Activated CD8-positive, alpha-beta memory T cell treated with anti-CD3 and anti-CD28 coated beads, Interleukin-2, amount 10 ng/mL, durations not matched to agents 7 days and 5 days (primary cell): ENCODE measurements at regions not wholly inside any gene's neighbourhood (a gene's known extent, or its start where the extent isn't known, plus 50 kb on each side); places are given as distances from the start of the nearest gene placed in this dataset.
"Not testable (repeated sequence)": the region's sequence is repeated elsewhere in the genome, so short reads cannot be mapped to it uniquely, and the experiment has no call there.

Experiments used
- ATAC-seq: fragments of 150-1000 bp; cut with Tn5 transposase; one replicate; pipeline ENCODE4 v1.10.0; 2021; ENCODE audit warnings: moderate library complexity
- CTCF ChIA-PET: fragments of 350-600 bp; sonication (Branson Sonifier 250); formaldehyde crosslinking; loops from one replicate; lab custom pipeline; 2021; ENCODE audit warnings: antibody characterized with exemption; lab: Charles Lee
- DNase-seq: peaks from one replicate; pipeline ENCODE4 v3.0.0-alpha.2; 2020
- H3K27ac Mint-ChIP-seq: one replicate; pipeline ENCODE4 v1.8.0; 2021; ENCODE audit warnings: mild to moderate bottlenecking, mixed read lengths
- H3K27me3 Mint-ChIP-seq: one replicate; pipeline ENCODE4 v1.8.0; 2021; ENCODE audit warnings: mixed read lengths
- H3K36me3 Mint-ChIP-seq: one replicate; pipeline ENCODE4 v1.8.0; 2021; ENCODE audit warnings: mild to moderate bottlenecking, mixed read lengths
- H3K4me1 Mint-ChIP-seq: one replicate; pipeline ENCODE4 v1.8.0; 2021; ENCODE audit warnings: mixed read lengths
- H3K4me3 Mint-ChIP-seq: one replicate; pipeline ENCODE4 v1.8.0; 2021; ENCODE audit warnings: mild to moderate bottlenecking, moderate library complexity, mixed read lengths
- H3K9me3 Mint-ChIP-seq: one replicate; pipeline ENCODE4 v1.8.0; 2022; ENCODE audit warnings: low read depth, mixed read lengths

GRCh38 chr2:207338220-207338607 lies 172.5 kb upstream of the KLF7 start:
- CTCF ChIA-PET: interaction anchor here (0.6 to 1.2 kb wide), 4 partner anchors 9 to 287 kb away, joined by 3 to 5 read pairs (median 3); partner anchors contain the start of gene METTL21A
- Mint-ChIP-seq H3K36me3 (no peaks in the 10 kb centered on the region), H3K4me1 (peaks cover 45% of the 10 kb centered on the region), H3K4me3 (no peak overlapping the region), H3K9me3 (no peaks in the 10 kb centered on the region), H3K27me3 (no peaks in the 10 kb centered on the region), H3K27ac (peak overlapping the region; percentile 85)
- ATAC-seq (no peak), DNase-seq (no peak)

GRCh38 chr2:207338610-207339009 lies 172.9 kb upstream of the KLF7 start:
- CTCF ChIA-PET: interaction anchor here (0.6 to 1.2 kb wide), 3 partner anchors 9 to 95 kb away, joined by 3 to 5 read pairs (median 3); no protein-coding TSS in a partner anchor
- ATAC-seq (no peak), DNase-seq (no peak)
- Mint-ChIP-seq H3K27me3 (no peaks in the 10 kb centered on the region), H3K4me1 (peaks cover 41% of the 10 kb centered on the region), H3K36me3 (no peaks in the 10 kb centered on the region), H3K4me3 (no peak overlapping the region), H3K27ac (no peak overlapping the region), H3K9me3 (no peaks in the 10 kb centered on the region)

- CTCF ChIA-PET: no interaction called here
These were observed 175.5 kb upstream of the KLF7 start for GRCh38 chr2:207341112-207341750.

DNA sequence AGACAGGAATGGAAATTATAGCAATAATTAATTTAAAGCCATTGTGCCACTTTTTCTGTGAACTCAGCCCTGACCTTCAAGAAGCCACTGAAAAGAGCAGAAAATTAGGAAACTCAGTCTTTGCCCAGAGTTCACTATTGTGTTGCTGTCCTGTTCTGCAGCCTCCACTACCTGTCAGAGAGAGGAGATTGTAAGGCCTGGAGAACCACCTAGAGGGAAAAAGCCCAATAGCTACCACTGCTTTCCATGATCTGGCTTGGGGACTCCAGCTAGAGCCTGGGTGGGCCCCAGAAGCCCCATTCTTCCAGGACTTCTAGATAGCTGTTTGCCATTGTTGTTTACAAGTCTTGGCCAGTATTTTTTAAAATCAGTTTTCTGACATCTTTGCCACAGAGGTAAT lies 176.1 kb upstream of the KLF7 start:
- Mint-ChIP-seq H3K27ac (no peak overlapping the region), H3K9me3 (peaks cover 3% of the 10 kb centered on the region), H3K4me3 (no peak overlapping the region), H3K36me3 (peaks cover 4% of the 10 kb centered on the region), H3K27me3 (no peaks in the 10 kb centered on the region), H3K4me1 (peaks cover 14% of the 10 kb centered on the region)
- ATAC-seq (no peak), DNase-seq (no peak)
- CTCF ChIA-PET: no interaction called here

More at GRCh38 chr2:207341112-207341750, 175.5 kb upstream of the KLF7 start:
- H3K4me1 Mint-ChIP-seq: peaks cover 19% of the 10 kb centered on the region
- no peak overlapping the region for H3K4me3 Mint-ChIP-seq
- H3K36me3 Mint-ChIP-seq: peaks cover 4% of the 10 kb centered on the region
- no peaks in the 10 kb centered on the region for H3K27me3 Mint-ChIP-seq
- DNase-seq: no peak
- peaks cover 3% of the 10 kb centered on the region for H3K9me3 Mint-ChIP-seq
- no peak overlapping the region for H3K27ac Mint-ChIP-seq
- no peak for ATAC-seq

DNA sequence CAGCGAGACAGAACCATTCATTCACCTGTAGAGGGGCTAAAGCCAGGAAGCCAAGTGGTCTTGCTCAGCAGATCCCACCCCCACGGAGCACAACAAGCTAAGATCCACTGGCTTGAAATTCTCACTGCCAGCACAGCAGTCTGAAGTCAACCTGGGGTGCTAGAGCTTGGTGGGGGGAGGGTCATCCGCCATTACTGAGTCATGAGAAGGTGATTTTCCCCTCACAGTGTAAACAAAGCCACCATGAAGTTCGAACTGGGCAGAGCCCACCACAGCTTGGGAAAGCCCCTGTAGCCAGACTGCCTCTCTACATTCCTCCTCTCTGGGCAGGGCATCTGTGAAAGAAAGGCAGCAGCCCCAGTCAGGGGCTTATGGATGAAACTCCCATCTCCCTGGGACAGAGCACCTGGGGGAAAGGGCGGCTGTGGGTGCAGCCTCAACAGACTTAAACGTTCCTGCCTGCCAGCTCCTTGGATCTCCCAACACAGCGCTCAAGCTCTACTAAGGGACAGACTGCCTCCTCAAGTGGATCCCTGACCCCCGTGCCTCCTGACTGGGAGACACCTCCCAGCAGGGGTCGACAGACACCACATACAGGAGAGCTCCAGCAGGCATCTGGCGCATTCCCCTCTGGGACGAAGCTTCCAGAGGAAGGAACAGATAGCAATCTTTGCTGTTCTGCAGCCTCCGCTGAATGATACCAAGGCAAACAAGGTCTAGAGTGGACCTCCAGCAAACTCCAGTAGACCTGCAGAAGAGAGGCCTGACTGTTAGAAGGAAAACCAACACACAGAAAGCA lies 179.0 kb upstream of the KLF7 start:
- CTCF ChIA-PET, DNase-seq, H3K4me3 Mint-ChIP-seq, H3K4me1 Mint-ChIP-seq, ATAC-seq, H3K36me3 Mint-ChIP-seq, H3K9me3 Mint-ChIP-seq, H3K27ac Mint-ChIP-seq: not testable (repeated sequence)
- peaks cover 12% of the 10 kb centered on the region for H3K27me3 Mint-ChIP-seq

GRCh38 chr2:207351171-207351570 lies 178.6 kb upstream of the CREB1 start:
- ATAC-seq (no peak), DNase-seq (no peak)
- Mint-ChIP-seq H3K9me3 (peaks cover 6% of the 10 kb centered on the region), H3K27me3 (peaks cover 12% of the 10 kb centered on the region), H3K27ac (no peak overlapping the region), H3K36me3 (peaks cover 4% of the 10 kb centered on the region), H3K4me3 (no peak overlapping the region), H3K4me1 (peaks cover 5% of the 10 kb centered on the region)
- CTCF ChIA-PET: no interaction called here

- Mint-ChIP-seq H3K4me3 (no peak overlapping the region), H3K4me1 (peaks cover 5% of the 10 kb centered on the region), H3K27ac (no peak overlapping the region), H3K36me3 (no peaks in the 10 kb centered on the region), H3K9me3 (no peaks in the 10 kb centered on the region), H3K27me3 (peaks cover 4% of the 10 kb centered on the region)
- CTCF ChIA-PET: no interaction called here
- ATAC-seq (peak; percentile 33), DNase-seq (no peak)
These were observed 176.6 kb upstream of the CREB1 start for GRCh38 chr2:207352978-207353671.

DNA sequence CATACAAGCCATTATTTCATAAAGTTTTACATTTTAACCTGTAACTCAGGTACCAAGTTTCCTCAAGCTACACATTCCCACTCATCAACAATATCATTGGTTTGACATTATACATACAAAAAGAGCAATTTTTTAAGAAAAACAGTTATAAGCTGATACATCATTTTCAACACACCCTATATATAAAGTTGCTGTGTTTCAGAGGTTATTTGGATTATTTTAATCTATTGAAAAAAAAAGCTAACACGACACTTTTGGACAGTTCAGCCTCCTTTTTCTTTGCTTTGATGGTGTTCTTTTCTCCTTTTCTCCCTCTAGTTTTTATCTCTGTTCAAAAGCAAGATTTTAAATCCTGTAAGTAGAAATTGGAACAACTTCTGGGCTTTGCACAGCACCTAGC lies 175.9 kb upstream of the CREB1 start:
- H3K27me3 Mint-ChIP-seq: peaks cover 3% of the 10 kb centered on the region
- no peaks in the 10 kb centered on the region for H3K9me3 Mint-ChIP-seq
- H3K4me3 Mint-ChIP-seq: no peak overlapping the region
- H3K4me1 Mint-ChIP-seq: peaks cover 5% of the 10 kb centered on the region
- no peak overlapping the region for H3K27ac Mint-ChIP-seq
- no peaks in the 10 kb centered on the region for H3K36me3 Mint-ChIP-seq
- ATAC-seq (no peak), DNase-seq (no peak)
- CTCF ChIA-PET: no interaction called here

DNA sequence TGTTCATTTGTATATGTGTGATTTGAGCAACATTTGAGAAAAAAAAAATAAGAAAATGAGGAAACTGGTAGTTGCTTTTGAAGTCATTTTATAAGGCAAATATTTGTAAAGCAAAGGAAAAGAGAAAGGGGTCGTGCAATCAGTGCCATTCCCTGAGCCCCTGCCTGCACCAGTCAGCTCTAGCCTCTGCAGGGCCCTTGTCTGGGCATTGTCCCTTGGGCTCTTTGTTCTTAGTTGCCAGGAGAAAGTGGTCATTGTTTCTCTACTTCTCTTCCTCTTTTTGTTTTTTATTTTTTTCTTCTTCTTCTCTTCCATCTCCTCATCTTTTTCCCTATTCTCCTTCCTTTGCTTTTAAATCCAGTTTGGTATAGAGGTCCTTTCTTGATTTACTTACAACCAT lies 175.3 kb upstream of the CREB1 start:
- CTCF ChIA-PET: no interaction called here
- Mint-ChIP-seq H3K27me3 (peaks cover 3% of the 10 kb centered on the region), H3K9me3 (no peaks in the 10 kb centered on the region), H3K4me3 (no peak overlapping the region), H3K36me3 (no peaks in the 10 kb centered on the region), H3K4me1 (peaks cover 5% of the 10 kb centered on the region), H3K27ac (no peak overlapping the region)
- no peak for ATAC-seq
- DNase-seq: no peak

GRCh38 chr2:207356567-207356966 lies 173.2 kb upstream of the CREB1 start:
- Mint-ChIP-seq H3K4me1 (peaks cover 5% of the 10 kb centered on the region), H3K27ac (no peak overlapping the region), H3K9me3 (no peaks in the 10 kb centered on the region), H3K36me3 (no peaks in the 10 kb centered on the region), H3K27me3 (peaks cover 11% of the 10 kb centered on the region), H3K4me3 (no peak overlapping the region)
- CTCF ChIA-PET: no interaction called here
- ATAC-seq (no peak), DNase-seq (no peak)

DNA sequence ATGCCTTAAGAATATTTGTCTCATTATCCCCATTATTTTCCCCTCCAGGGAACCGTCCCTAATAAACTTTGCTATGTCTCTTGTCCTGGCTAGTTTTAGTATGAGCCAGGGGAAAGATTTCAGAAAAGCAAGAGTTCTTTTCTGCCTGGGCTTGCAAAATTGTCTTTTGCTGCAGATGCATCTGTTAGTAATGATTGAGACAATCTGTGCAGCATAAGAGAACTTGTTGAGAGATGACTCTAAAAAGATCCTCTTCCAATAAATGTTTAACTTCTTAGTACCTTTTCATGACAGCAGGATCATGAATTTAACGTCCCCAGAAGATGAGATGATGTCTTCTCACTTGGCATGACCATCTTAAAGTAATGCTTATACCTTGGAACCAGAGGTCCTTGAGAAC lies 172.5 kb upstream of the CREB1 start:
- DNase-seq (no peak), ATAC-seq (no peak)
- Mint-ChIP-seq H3K9me3 (no peaks in the 10 kb centered on the region), H3K36me3 (no peaks in the 10 kb centered on the region), H3K4me1 (peaks cover 5% of the 10 kb centered on the region), H3K27me3 (peaks cover 18% of the 10 kb centered on the region), H3K4me3 (no peak overlapping the region), H3K27ac (no peak overlapping the region)
- CTCF ChIA-PET: no interaction called here

DNA sequence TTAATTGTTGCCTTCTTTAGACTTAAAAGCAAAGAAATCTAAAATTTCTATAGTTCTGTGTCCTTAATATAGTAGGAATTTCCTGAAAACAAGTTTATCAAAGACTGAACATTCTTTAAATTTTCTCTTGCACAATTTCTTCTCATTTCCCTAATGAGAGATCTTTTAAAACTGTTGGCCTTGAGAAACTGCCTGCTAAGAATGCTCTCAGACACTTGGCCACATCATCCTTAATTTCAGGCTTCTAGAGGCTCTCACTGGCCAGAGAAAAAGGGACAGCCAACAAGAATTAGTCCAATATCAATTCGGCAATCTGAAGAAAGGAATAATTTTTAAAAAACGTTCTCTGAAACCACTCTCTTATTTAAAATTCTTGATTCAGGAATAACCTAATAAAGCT lies 167.0 kb upstream of the CREB1 start:
- Mint-ChIP-seq H3K27ac (no peak overlapping the region), H3K27me3 (peaks cover 23% of the 10 kb centered on the region), H3K4me3 (no peak overlapping the region), H3K36me3 (no peaks in the 10 kb centered on the region), H3K9me3 (no peaks in the 10 kb centered on the region), H3K4me1 (no peaks in the 10 kb centered on the region)
- CTCF ChIA-PET: no interaction called here
- ATAC-seq (no peak), DNase-seq (no peak)

DNA sequence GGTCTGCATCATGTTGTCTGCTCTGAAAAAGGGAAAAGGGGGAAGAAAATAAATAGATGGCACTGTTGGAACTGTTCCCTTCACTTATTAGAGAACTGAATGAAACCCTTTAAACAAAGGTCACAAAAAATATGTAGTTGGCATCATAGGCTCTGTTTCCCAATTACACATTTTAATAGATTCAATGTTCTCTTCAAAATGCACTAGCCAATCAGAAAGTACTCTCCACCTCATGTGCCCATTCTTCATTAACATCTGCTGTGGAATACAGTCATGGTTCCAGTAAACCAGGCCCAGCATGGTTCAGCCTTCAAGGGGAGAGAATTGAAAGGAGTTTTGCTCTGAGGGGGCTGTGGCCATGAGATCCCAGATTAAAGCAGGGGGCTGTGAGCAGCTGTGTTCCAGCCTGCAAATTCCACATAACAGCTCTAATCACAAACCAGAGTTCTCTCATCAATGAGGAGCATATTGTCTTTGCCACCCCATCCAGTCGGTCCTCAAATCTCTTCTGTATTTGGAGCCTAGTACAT lies 165.9 kb upstream of the CREB1 start:
- Mint-ChIP-seq H3K27me3 (peaks cover 23% of the 10 kb centered on the region), H3K27ac (no peak overlapping the region), H3K4me3 (no peak overlapping the region), H3K36me3 (no peaks in the 10 kb centered on the region), H3K4me1 (no peaks in the 10 kb centered on the region), H3K9me3 (no peaks in the 10 kb centered on the region)
- DNase-seq (no peak), ATAC-seq (no peak)
- CTCF ChIA-PET: no interaction called here
